Kasumi-1 (cell line): ENCODE measurements at regions not wholly inside any gene's neighbourhood (a gene's known extent, or its start where the extent isn't known, plus 50 kb on each side); places are given as distances from the start of the nearest gene placed in this dataset.

Experiments
- DNase-seq, 2 experiments: peaks; one replicate each; lab custom pipeline; 2025; lab: John Stamatoyannopoulos, UW

GRCh38 chr11:130613396-130613795, 165.0 kb downstream of the ADAMTS15 start:
- DNase-seq: no peak

GRCh38 chr11:130614591-130614990, 166.1 kb downstream of the ADAMTS15 start:
- no peak for DNase-seq

GRCh38 chr11:130615561-130615960, 167.1 kb downstream of the ADAMTS15 start:
- DNase-seq: no peak

GRCh38 chr11:130616573-130616972, 168.1 kb downstream of the ADAMTS15 start:
- DNase-seq: no peak

- DNase-seq: no peak
Measured at GRCh38 chr11:130617001-130617400, 168.6 kb downstream of the ADAMTS15 start.

- DNase-seq: no peak
Measured at GRCh38 chr11:130620548-130620947, 172.1 kb downstream of the ADAMTS15 start.

- no peak for DNase-seq
Measured at GRCh38 chr11:130622141-130622542, 173.7 kb downstream of the ADAMTS15 start.

GRCh38 chr11:130623670-130624668, 175.5 kb downstream of the ADAMTS15 start:
- no peak for DNase-seq

- DNase-seq: no peak
Measured at GRCh38 chr11:130624971-130625544, 176.6 kb downstream of the ADAMTS15 start.

GRCh38 chr11:130625578-130626306, 177.3 kb downstream of the ADAMTS15 start:
- DNase-seq: no peak

GRCh38 chr11:130629039-130629438, 180.6 kb downstream of the ADAMTS15 start:
- DNase-seq: no peak

- DNase-seq: no peak
Measured at GRCh38 chr11:130631119-130631518, 182.7 kb downstream of the ADAMTS15 start.

- DNase-seq: no peak
Measured at GRCh38 chr11:130633466-130633865, 185.0 kb downstream of the ADAMTS15 start.

GRCh38 chr11:130634186-130634585, 185.7 kb downstream of the ADAMTS15 start:
- DNase-seq: no peak

GRCh38 chr11:130634961-130635473, 186.6 kb downstream of the ADAMTS15 start:
- DNase-seq: peak in 1 of 2 experiments; percentile 16

GRCh38 chr11:130635937-130636630, 187.6 kb downstream of the ADAMTS15 start:
- no peak for DNase-seq

- DNase-seq: no peak
Measured at GRCh38 chr11:130636722-130637464, 188.4 kb downstream of the ADAMTS15 start.

- DNase-seq: no peak
Measured at GRCh38 chr11:130637566-130637965, 189.1 kb downstream of the ADAMTS15 start.

GRCh38 chr11:130638033-130638432, 189.6 kb downstream of the ADAMTS15 start:
- no peak for DNase-seq

- no peak for DNase-seq
Measured at GRCh38 chr11:130638624-130639023, 190.2 kb downstream of the ADAMTS15 start.

GRCh38 chr11:130639369-130639768, 190.9 kb downstream of the ADAMTS15 start:
- no peak for DNase-seq
